Suprapubic skin (tissue), 4 donors: ENCODE measurements at regions not wholly inside any gene's neighbourhood (a gene's known extent, or its start where the extent isn't known, plus 50 kb on each side); places are given as distances from the start of the nearest gene placed in this dataset.

ENCODE experiments used
- DNase-seq, 2 donors: peaks; one replicate each; pipeline ENCODE4 v3.0.0-alpha.2; 2019; ENCODE audit warnings: low spot score in 2 of 2
- H3K27ac ChIP-seq: fragments of 200-600 bp; sonication (generic); one replicate; pipeline ENCODE4 v1.5.1; 2019
- H3K27me3 ChIP-seq: fragments of 200-600 bp; sonication (generic); one replicate; pipeline ENCODE4 v1.5.1; 2019
- H3K36me3 ChIP-seq: fragments of 200-600 bp; sonication (generic); one replicate; pipeline ENCODE4 v1.5.1; 2019
- H3K4me1 ChIP-seq: fragments of 200-600 bp; sonication (generic); one replicate; pipeline ENCODE4 v1.5.1; 2019
- H3K4me3 ChIP-seq: fragments of 200-600 bp; sonication (generic); one replicate; pipeline ENCODE4 v1.5.1; 2019; ENCODE audit warnings: mild to moderate bottlenecking
- H3K9me3 ChIP-seq: fragments of 200-600 bp; sonication (generic); one replicate; pipeline ENCODE4 v1.5.1; 2019
- CTCF ChIP-seq, 2 donors: fragments of 200-600 bp in 1 of 2; fragments of 450-650 bp in 1 of 2; sonication (generic) in 1 of 2; IDR thresholded peaks; one replicate each; pipeline ENCODE4 v1.5.1; 2016 to 2019; ENCODE audit warnings: antibody characterized with exemption in 2 of 2, mild to moderate bottlenecking in 1 of 2, moderate library complexity in 1 of 2
- EP300 ChIP-seq: sonication (generic); formaldehyde crosslinking; IDR thresholded peaks from one replicate; pipeline ENCODE4 v1.6.1; 2017; ENCODE audit warnings: antibody characterized with exemption
- POLR2A ChIP-seq, 2 donors: fragments of 450-650 bp; IDR thresholded peaks; one replicate each; pipeline ENCODE4 v1.6.1; 2017; ENCODE audit warnings: antibody characterized with exemption in 2 of 2, mild to moderate bottlenecking in 2 of 2, moderate library complexity in 2 of 2
- POLR2AphosphoS5 ChIP-seq, 3 donors: sonication (generic); formaldehyde crosslinking; IDR thresholded peaks; one replicate each; pipeline ENCODE4 v1.6.1; 2017; ENCODE audit warnings: antibody characterized with exemption in 3 of 3
- WGBS: methylation state at CpG from one replicate; pipeline ENCODE4 v1.1.5; 2018; 5-methylcytosine and 5-hydroxymethylcytosine counted together

- 25% methylated on average over 13 of the region's 13 CpGs for WGBS
- Histone ChIP-seq H3K27ac (no peak overlapping the region), H3K36me3 (no peaks in the 10 kb centered on the region), H3K4me3 (no peak overlapping the region), H3K9me3 (no peaks in the 10 kb centered on the region), H3K27me3 (no peaks in the 10 kb centered on the region), H3K4me1 (peaks cover 52% of the 10 kb centered on the region)
- TF ChIP-seq POLR2AphosphoS5 (IDR thresholded peaks at IDR 0.05) (no peak), EP300 (no peak), CTCF (IDR thresholded peaks at IDR 0.05) (no peak), POLR2A (IDR thresholded peaks at IDR 0.05) (no peak)
- DNase-seq = no peak
Measured at GRCh38 chr1:38114241-38115026, 67.8 kb upstream of the POU3F1 start.

DNA sequence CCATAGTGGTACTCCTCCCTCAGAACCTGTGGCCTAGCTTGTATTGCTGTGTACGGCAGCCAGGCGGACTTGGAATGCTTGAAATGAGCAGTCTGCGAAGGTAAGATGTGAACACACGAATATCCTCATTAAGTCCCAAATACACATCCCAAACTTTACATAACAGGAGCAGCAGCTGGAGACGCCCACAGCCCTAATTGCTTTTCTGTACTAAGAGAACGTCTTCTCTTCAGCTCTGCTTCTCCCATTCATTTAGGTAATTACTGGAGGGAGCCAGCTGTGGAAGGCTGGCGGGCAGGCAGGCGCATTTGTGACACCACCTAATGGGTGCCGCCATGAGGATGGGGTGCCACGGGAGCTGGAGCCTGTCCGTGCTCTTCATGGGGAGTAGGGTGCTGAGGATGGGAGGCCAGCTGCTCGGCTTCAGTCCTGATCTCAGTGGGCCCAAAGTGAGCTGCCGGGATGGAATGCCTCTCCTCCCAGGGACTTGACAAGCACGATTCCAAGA, 66.6 kb upstream of the POU3F1 start:
- no peaks in the 10 kb centered on the region for H3K27me3 ChIP-seq
- no peaks in the 10 kb centered on the region for H3K36me3 ChIP-seq
- H3K4me3 ChIP-seq = no peak overlapping the region
- H3K4me1 ChIP-seq = peaks cover 42% of the 10 kb centered on the region
- no peaks in the 10 kb centered on the region for H3K9me3 ChIP-seq
- 83% methylated on average over 12 of the region's 14 CpGs for WGBS
- no peak for DNase-seq
- no peak overlapping the region for H3K27ac ChIP-seq
- TF ChIP-seq EP300 = no peak
- TF ChIP-seq POLR2A (IDR thresholded peaks at IDR 0.05) = no peak
- TF ChIP-seq CTCF (IDR thresholded peaks at IDR 0.05) = no peak
- no peak for TF ChIP-seq POLR2AphosphoS5 (IDR thresholded peaks at IDR 0.05)

GRCh38 chr1:38111589-38111988, 65.0 kb upstream of the POU3F1 start:
- TF ChIP-seq POLR2A (IDR thresholded peaks at IDR 0.05) (no peak), POLR2AphosphoS5 (IDR thresholded peaks at IDR 0.05) (no peak), EP300 (no peak), CTCF (IDR thresholded peaks at IDR 0.05) (no peak)
- H3K4me3 ChIP-seq = no peak overlapping the region
- DNase-seq = no peak
- WGBS = 57% methylated on average over 8 of the region's 8 CpGs
- H3K9me3 ChIP-seq = no peaks in the 10 kb centered on the region
- peaks cover 28% of the 10 kb centered on the region for H3K4me1 ChIP-seq
- no peaks in the 10 kb centered on the region for H3K36me3 ChIP-seq
- H3K27ac ChIP-seq = no peak overlapping the region
- no peaks in the 10 kb centered on the region for H3K27me3 ChIP-seq

- no peak overlapping the region for H3K27ac ChIP-seq
- no peak for DNase-seq
- peaks cover 6% of the 10 kb centered on the region for H3K36me3 ChIP-seq
- H3K9me3 ChIP-seq = no peaks in the 10 kb centered on the region
- H3K4me3 ChIP-seq = no peak overlapping the region
- no peak for TF ChIP-seq POLR2AphosphoS5 (IDR thresholded peaks at IDR 0.05)
- H3K27me3 ChIP-seq = no peaks in the 10 kb centered on the region
- no peaks in the 10 kb centered on the region for H3K4me1 ChIP-seq
- WGBS = 90% methylated on average over 5 of the region's 5 CpGs
Measured at GRCh38 chr1:38105267-38105666, 58.7 kb upstream of the POU3F1 start.

- no peak overlapping the region for H3K4me3 ChIP-seq
- H3K27ac ChIP-seq = no peak overlapping the region
- DNase-seq = no peak
- no peaks in the 10 kb centered on the region for H3K4me1 ChIP-seq
- WGBS = 81% methylated on average over 3 of the region's 3 CpGs
- H3K9me3 ChIP-seq = no peaks in the 10 kb centered on the region
- H3K27me3 ChIP-seq = no peaks in the 10 kb centered on the region
- no peak for TF ChIP-seq EP300
- no peak for TF ChIP-seq POLR2A (IDR thresholded peaks at IDR 0.05)
- TF ChIP-seq POLR2AphosphoS5 (IDR thresholded peaks at IDR 0.05) = no peak
- TF ChIP-seq CTCF (IDR thresholded peaks at IDR 0.05) = no peak
- peaks cover 6% of the 10 kb centered on the region for H3K36me3 ChIP-seq
Measured at GRCh38 chr1:38102636-38103035, 56.0 kb upstream of the POU3F1 start.
